Left lung (tissue), 4 donors: ENCODE measurements at regions not wholly inside any gene's neighbourhood (a gene's known extent, or its start where the extent isn't known, plus 50 kb on each side); places are given as distances from the start of the nearest gene placed in this dataset.

ENCODE experiments used
- ATAC-seq: fragments of 200-7000 bp; cut with Tn5 transposase; one replicate; pipeline ENCODE4 v1.9.1; 2020; ENCODE audit warnings: moderate library complexity
- DNase-seq, 4 donors: peaks; one replicate each; pipeline ENCODE4 v3.0.0-alpha.2; 2013 to 2020
- H3K27ac ChIP-seq, 2 donors: fragments of 200-600 bp; sonication (generic) in 1 of 2; one replicate each; pipeline versions ENCODE4 v1.5.0 to v1.8.0; 2020 to 2021
- H3K27me3 ChIP-seq, 2 donors: fragments of 200-600 bp; sonication (generic) in 1 of 2; one replicate each; pipeline versions ENCODE4 v1.5.0 to v1.8.0; 2020 to 2021
- H3K36me3 ChIP-seq, 2 donors: fragments of 200-600 bp; sonication (generic) in 1 of 2; one replicate each; pipeline versions ENCODE4 v1.5.0 to v1.8.0; 2020 to 2021
- H3K4me1 ChIP-seq, 2 donors: fragments of 200-600 bp; one replicate each; pipeline ENCODE4 v1.8.0; 2021
- H3K4me3 ChIP-seq, 2 donors: fragments of 200-600 bp; sonication (generic) in 1 of 2; one replicate each; pipeline versions ENCODE4 v1.5.0 to v1.8.0; 2020 to 2021; ENCODE audit warnings: mild to moderate bottlenecking in 1 of 2
- H3K9me3 ChIP-seq, 2 donors: fragments of 200-600 bp; sonication (generic) in 1 of 2; one replicate each; pipeline versions ENCODE4 v1.5.0 to v1.8.0; 2020 to 2021
- CTCF ChIP-seq, 2 donors: fragments of 200-600 bp; sonication (generic) in 1 of 2; IDR thresholded peaks; one replicate each; pipeline versions ENCODE4 v1.5.0 to v1.8.0; 2021; ENCODE audit warnings: antibody characterized with exemption in 2 of 2
- intact Hi-C, 2 donors: fragments of 100-400 bp; cut with DNase I; formaldehyde crosslinking; loops; one replicate each; pipeline versions ENCODE4 v1.11.2 to v1.14.2; 2022
- donor health status: DM: no; HTN: yes; CAD: no.
- donor health status: DM: no; HTN: no; CAD: no.

DNA sequence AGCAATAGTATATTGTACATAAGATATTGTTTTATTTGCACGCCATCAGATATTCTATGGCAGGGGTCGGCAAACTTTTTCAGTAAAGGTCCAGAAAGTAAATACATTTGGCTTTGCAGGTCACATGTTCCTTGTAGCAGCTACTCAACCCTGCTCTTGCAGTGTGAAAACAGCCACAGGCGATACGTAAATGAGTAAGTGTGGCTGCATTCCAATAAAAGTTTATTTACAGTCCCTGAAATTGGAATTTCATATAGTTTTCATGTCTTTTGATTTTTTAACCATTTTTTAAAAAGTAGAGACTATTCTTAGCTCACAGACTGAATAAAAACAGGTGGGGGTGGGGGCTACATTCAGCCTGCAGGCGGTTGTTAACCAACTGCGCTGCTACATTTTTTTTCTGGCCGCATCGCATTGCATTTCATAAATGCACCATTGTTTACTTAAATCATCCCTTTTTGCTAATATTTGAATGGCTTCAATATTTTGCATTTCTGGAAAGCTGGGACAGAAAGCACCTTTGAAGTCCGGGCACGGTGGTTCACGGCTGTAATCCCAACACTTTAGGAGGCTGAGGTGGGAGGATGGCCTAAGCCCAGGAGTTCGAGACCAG is 50.5 kb upstream of the HAPSTR1 start:
- H3K27me3 ChIP-seq, result no peaks in the 10 kb centered on the region
- DNase-seq, result no peak
- H3K36me3 ChIP-seq, result no peaks in the 10 kb centered on the region
- no peak for TF ChIP-seq CTCF (IDR thresholded peaks at IDR 0.05)
- no peaks in the 10 kb centered on the region for H3K9me3 ChIP-seq
- no peak overlapping the region for H3K27ac ChIP-seq
- ATAC-seq, result no peak
- intact Hi-C loops, result no loop called here
- H3K4me1 ChIP-seq, result no peaks in the 10 kb centered on the region
- no peak overlapping the region for H3K4me3 ChIP-seq
